Stimulated activated CD4-positive, alpha-beta T cell treated with anti-CD3 and anti-CD28 coated beads, TNF-alpha, amount 100 ng/mL, for 1 hour (primary cell): ENCODE measurements at regions not wholly inside any gene's neighbourhood (a gene's known extent, or its start where the extent isn't known, plus 50 kb on each side); places are given as distances from the start of the nearest gene placed in this dataset.
"Not testable (repeated sequence)": the region's sequence is repeated elsewhere in the genome, so short reads cannot be mapped to it uniquely, and the experiment has no call there.

Source experiments
- DNase-seq, 3 donors: peaks; one replicate each; pipeline ENCODE4 v3.0.0-alpha.2; 2020; ENCODE audit warnings: low read depth in 3 of 3, low spot score in 1 of 3

DNA sequence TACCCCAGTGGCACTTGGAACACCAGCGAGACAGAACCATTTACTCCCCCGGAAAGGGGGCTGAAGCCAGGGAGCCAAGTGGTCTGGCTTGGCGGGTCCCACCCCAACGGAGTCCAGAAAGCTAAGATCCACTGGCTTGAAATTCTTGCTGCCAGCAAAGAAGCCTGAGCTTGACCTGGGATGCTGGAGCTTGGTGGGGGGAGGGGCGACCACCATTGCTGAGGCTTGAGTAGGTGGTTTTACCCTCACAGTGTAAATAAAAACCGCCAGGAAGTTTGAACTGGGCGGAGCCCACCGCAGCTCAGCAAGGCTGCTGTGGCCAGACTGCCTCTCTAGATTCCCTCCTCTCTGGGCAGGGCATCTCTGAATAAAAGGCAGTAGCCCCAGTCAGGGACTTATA lies 62.8 kb downstream of the RPS24 start:
- not testable (repeated sequence) for DNase-seq

GRCh38 chr10:78102593-78102992 lies 68.9 kb downstream of the RPS24 start:
- DNase-seq, result not testable (repeated sequence)

DNA sequence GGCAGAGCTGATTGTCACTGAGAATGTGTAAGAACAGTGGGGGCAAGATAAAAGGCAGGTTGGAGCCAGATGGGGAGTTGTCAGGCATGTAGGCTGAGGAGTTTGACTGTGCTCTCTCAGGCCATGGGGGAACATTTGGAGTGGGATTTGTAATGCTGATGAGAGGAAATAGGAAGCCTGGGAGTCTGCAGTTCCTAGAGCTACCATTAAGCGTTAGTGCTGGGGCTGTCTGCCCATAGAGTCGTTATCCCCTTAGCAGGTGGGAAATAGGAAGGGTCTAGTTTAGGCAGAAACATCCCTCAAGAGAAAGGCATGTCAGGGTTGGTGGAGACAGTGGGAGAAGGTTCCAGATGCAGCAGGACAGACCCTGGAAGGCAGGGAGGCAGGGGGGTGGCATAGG lies 75.5 kb downstream of the RPS24 start:
- no peak for DNase-seq

DNA sequence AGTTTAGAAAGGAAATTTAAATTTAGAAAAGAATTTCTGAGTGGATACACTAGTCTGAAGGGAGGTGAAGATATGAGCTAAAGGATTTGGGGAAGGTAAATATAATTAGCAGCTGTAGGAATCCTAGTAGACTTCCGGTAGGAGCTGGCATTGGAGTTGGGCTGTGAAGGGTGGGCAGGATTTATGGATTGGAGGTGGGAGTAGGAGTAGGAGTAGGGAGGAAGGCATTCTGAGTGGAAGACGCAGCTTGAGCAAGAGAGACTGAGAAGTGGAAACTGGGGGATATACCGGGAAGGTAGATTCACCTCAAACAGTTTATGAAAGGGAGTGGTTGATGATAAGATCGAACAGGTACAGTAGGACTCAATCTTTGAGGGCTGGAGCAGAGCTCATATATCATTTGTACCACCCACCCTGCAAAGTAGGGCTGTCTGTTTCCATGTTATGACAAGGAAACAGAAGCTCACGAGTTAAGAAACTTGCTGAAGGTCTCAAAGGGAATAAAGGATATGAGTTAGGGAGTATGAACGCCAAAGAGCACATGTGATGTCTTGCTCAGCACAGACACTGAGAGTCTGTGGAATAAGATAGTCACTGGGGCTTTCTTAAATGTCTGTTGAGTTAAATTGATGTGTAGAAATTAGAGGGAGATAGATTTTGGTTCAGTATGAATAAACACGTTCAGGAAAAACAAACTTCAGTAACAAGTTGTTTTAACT lies 81.6 kb downstream of the RPS24 start:
- DNase-seq, result no peak

DNA sequence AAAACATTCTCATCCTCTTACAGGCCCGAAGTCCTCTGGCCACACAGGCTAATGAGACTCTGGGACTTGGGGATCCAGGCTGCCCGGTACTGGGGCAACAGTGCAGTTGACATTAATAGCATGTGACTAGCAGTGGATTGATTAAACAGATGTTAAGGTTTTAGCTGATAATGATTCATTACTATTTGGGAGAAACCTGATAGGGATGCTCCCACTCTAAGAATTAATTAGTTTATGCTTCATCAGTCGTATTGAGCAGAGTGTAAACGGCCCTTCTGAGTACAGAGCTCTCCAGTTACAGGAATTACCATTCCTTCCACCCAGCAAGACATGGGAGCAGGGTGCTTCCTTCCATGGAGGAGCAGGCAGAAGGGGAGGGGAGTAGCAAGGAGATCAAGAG lies 82.7 kb downstream of the RPS24 start:
- no peak for DNase-seq

DNA sequence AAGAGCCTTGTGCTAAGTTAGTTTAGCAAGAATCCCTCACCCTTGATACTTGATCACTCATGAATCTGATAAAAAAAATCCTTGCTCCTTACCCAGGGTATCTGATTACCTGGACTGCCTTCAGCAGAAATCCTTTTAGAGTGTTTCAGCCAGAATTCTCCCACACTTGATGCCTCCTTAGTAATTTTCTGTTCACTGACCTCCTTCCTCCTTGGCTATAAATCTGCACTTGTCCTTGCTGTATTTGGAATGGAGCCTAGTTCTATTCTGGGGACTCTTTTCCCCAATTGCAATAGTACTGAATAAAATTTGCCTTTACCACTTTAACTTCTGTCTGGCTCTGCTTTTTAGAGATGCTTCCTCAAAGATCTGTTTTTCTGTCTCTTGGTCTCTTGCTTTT lies 84.9 kb downstream of the RPS24 start:
- no peak for DNase-seq

- DNase-seq, result no peak
Measured at GRCh38 chr10:78121801-78122200, 88.1 kb downstream of the RPS24 start.

GRCh38 chr10:78124167-78124566 lies 90.5 kb downstream of the RPS24 start:
- DNase-seq, result no peak

DNA sequence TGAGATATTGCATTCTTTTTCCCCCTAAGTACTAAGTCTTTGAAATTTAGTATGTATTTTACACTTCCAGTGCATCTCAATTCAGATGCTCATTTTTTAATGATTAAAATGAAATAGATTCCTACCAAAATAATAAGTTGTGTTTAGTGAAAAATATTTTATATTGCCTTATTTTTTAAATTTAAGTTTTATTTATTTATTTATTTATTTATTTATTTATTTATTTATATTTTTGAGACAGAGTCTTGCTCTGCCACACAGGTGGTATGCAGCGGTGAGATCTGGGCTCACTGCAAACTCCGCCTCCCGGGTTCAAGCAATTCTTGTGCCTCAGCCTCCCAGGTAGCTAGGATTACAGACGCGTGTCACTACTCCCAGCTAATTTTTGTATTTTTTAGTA lies 95.5 kb downstream of the RPS24 start:
- no peak for DNase-seq

DNA sequence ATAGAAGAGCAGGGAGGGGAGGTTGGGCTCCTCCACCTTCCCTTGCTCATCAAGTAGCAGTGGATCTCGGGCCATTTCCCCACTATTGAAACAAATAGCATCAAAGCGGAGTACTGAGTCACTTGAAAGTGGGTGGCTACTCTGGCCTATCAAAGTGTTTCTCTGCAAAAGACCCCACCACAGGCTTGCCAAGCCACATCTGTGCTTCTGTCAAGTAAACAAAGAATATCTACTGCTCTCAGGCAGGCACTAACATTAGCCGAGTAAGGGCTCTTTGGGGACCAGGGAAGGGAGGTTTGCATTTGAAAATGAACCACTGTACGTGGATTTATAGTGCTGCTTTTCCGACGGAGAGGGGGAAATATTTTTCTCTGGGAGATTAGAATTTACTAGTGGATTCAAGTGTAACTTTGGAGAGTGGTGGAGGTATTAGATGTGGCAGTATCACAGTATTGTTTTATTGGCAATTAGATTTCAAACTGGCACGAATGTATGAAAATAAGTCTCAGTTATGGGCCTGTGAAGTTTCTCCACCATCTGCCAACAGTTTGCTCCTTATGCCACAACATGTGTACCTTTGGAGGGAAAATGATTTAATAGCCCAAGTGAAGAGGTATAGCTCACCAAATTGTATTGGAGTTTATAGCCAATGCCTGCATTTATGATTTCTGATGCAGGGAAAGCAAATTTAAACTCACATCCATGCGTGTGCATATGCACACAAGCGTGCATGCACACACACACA lies 97.5 kb downstream of the RPS24 start:
- DNase-seq, result no peak

DNA sequence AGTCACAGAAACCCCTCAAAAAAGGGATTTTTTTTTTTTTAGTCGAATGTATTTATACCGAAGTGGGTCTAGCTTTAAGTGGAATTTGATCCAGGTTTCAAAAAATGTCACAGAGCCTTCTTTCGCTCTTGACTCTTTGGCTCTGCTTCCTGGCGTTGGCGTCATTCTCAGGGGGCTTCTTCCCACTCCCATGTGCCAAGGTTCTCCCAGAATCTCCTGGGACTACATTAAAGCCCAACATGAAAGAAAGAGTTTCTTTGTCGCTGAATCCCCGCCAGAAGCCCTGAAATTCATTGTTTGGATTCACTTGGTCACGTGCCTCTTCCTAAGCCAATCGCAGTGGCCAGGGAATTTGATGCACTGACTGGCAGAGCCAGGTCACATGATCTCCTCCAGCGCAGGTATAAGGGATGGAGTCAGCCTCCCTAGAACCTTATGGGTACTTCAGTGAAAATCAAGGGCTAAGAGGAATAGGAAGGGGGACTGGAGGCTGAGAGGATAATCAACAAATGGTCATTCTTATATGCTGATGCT lies 101.2 kb downstream of the RPS24 start:
- DNase-seq, result no peak

DNA sequence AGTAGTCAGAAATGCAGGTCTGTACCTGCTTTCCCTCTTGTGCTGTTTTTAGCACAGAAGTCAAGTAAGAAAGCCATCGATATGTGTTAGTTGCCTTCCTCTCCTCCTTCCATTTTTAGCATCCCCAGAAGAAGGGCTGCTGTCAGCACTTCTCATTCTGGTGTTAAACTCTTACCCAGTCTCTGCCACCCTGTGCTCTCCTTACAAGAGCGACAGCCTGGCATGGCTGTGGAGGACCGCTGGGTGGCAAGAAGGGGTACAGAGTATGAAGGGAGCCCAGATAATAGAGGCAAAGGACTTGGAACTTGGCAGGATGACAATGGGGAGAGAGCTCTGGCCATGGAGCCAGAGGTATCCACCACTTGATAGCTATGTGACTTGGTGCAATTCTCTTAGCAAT lies 103.5 kb downstream of the RPS24 start:
- no peak for DNase-seq

DNA sequence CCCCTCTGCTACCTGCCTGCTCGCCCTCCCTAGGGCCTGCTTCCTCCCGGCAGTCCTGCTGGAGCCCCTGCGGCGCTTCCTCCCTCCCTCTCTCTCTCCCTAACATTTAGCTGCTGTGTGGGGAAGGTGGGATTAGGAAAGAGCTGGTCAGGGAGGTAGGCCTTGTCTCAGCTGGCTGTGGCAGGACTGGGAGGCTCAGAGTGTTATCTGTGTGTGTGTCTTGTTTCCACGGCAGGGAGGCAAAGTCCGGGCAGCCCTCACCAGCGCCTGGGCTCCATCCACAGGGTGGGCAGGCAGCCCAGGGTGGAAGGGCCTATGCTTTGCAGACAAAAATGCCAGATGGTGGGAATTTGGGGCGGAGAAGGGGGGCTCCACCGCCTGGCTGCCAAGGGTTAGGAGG lies 105.7 kb downstream of the RPS24 start:
- no peak for DNase-seq

DNA sequence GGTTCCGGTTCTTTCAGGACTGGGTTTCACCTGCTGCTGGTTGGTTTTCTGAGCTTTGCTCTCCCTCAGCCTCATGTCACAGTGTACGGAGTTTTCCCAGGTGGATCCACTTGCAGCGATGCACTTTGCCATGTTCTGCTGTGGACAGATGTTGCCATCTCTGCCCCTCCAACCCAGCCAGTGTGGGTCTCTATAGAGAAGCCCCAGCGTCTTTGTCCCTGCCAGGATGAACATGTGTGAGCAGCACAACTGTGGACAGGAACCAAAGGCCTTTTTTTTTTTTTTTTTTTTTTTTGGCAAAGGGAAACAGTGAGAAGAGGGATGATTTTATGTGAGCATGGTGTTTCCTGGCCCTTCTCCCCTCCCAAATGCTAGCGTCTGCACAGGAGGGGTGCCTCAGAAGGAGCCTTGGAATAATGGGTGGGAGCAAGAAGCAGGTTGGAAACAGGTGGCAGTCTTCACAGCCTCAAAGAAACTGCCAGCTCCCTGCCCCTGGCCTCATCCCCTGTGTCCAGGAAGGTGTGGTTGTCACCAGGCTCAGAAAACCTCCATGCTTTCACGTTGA lies 106.5 kb downstream of the RPS24 start:
- DNase-seq, result no peak

DNA sequence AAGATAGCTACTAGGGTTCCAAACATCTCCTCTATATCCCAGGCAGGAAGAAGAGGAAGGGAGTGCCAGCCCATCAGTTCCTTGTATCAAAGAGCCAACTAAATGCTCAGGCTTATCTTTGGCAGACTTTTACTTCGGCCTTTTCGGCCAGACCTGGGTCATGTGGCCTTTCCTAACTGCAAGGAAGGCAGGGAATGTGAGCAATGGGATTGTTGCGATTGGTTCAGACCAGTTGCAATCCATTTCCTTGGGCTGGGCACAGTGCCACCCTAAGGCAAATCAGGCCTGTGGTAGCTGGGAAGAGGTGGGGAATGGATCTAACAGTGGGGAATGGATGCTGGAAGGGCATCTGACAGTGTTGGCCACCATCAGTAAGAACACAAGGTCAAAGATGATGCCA lies 109.9 kb downstream of the RPS24 start:
- DNase-seq, result no peak

DNA sequence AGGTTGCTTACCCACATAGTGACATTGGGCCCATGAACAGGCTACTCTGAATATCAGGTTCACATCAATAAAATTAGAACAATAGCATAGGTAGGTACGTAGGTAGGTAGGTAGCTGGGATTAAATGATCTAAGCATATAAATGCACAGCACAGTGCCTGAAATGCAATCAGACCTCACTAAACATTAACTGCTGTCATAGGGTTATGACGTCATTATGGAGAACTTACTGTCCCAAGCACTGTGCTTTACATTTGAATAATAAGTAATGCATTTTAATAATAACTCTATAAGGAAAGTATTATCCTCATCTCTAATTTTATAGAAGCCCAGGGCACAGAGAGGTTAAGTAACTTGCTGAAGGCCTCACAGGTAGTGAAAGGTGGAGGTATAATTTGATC lies 112.5 kb downstream of the RPS24 start:
- DNase-seq, result no peak

DNA sequence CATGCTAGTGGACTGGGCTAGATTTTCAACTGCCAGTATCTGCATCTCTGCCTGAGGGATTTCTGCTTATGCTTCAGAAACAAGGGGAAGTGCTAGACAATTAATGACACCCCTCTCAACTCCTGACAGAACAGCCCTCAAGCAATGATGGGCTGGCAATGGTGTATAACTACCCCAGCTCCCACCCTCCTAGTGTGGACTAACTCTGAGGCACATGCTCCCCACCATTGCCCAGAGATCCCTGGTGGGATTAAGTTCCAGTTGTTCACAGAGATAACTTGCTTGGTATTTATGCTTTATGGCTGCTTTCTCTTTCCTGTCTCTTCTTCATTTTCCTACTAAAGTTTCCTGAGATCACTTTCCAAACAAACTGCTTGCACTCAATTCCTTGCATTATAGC lies 113.5 kb downstream of the RPS24 start:
- no peak for DNase-seq

- DNase-seq, result no peak
Measured at GRCh38 chr10:78148216-78148960, 114.7 kb downstream of the RPS24 start.

DNA sequence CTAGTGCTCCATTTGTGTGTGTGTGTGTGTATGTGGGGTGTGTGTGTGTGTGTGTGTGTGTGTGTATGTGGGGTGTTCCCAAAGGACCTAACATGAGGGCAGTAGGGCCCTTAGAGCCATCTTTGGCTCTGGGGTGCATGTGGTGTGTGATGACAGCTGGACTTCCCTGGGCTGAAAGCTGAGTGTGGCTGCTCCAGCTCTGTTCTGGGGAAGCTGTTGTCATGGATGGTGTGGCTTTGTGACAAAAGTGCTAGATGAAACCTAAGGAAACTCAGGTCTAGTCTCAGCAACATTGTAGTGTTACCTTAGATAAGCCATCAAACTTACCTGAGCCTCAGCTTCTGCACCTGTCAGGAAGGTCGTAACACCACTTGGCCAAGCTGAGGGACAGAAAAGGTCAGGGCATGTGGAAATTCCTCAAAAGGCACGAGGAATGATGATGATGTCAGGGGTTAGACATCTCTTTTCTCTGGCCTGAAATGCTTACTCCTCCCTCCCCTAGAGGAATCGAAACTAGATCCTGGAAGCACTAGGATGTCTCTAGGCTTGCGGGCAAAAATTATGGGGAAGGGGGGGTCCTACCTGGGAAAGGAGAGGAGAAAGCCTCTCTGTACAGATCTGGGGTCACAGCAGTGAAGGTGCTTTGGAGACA lies 115.4 kb downstream of the RPS24 start:
- DNase-seq, result no peak

GRCh38 chr10:78150756-78151155 lies 117.1 kb downstream of the RPS24 start:
- DNase-seq, result no peak

DNA sequence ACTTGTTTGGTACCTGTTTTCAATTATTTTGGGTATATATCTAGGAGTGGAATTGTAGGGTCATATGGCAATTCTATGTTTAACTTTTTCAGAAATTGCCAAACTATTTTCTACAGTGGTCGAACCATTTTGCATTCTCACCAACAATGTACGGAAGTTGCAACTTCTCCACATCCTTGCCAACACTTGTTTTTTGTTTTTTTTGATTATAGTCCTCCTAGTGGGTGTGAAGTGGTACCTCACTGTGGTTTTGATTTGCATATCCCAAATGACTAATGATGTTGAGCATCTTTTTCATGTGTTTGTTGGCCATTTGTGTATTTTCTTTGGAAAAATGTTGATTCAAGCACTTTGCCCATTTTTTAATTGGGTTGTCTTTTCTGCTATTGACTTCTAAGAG lies 122.1 kb downstream of the RPS24 start:
- no peak for DNase-seq
